Endodermal cell (in vitro differentiated cells): ENCODE measurements at regions not wholly inside any gene's neighbourhood (a gene's known extent, or its start where the extent isn't known, plus 50 kb on each side); places are given as distances from the start of the nearest gene placed in this dataset.

ENCODE experiments used
- DNase-seq: peaks from one replicate; pipeline ENCODE4 v3.0.0-alpha.2; 2017
- H3K27ac ChIP-seq: 2 replicates; pipeline ENCODE4 v1.5.1; 2013; ENCODE audit warnings: mild to moderate bottlenecking, low read depth, low read length, moderate library complexity
- H3K27me3 ChIP-seq: 2 replicates; pipeline ENCODE4 v1.6.1; 2013; ENCODE audit warnings: mild to moderate bottlenecking, low read length, moderate library complexity; ENCODE audit not compliant: insufficient read depth, control insufficient read depth, poor library complexity, severe bottlenecking
- H3K36me3 ChIP-seq: 2 replicates; pipeline ENCODE4 v1.7.0; 2013; ENCODE audit warnings: mild to moderate bottlenecking, low read length, moderate library complexity; ENCODE audit not compliant: control insufficient read depth, insufficient read depth
- H3K4me1 ChIP-seq: one replicate; pipeline ENCODE4 v1.7.0; 2013; ENCODE audit warnings: low read length; ENCODE audit not compliant: control insufficient read depth, insufficient read depth
- H3K4me3 ChIP-seq: 2 replicates; pipeline ENCODE4 v1.5.1; 2013; ENCODE audit warnings: mild to moderate bottlenecking, low read length, moderate library complexity
- H3K9ac ChIP-seq: 2 replicates; pipeline ENCODE4 v1.6.1; 2013; ENCODE audit warnings: mild to moderate bottlenecking, low read length, moderate library complexity; ENCODE audit not compliant: poor library complexity, severe bottlenecking; ENCODE audit errors: extremely low read depth
- H3K9me3 ChIP-seq: 2 replicates; pipeline ENCODE4 v1.6.1; 2013; ENCODE audit warnings: mild to moderate bottlenecking, low read length, moderate library complexity; ENCODE audit not compliant: control insufficient read depth
- H3K27ac Mint-ChIP-seq: 2 replicates; pipeline ENCODE4 v1.8.0; 2020; ENCODE audit warnings: mixed read lengths
- H3K27me3 Mint-ChIP-seq: 2 replicates; pipeline ENCODE4 v1.8.0; 2021; ENCODE audit warnings: mild to moderate bottlenecking, mixed read lengths; ENCODE audit not compliant: insufficient read depth
- H3K36me3 Mint-ChIP-seq: 2 replicates; pipeline ENCODE4 v1.8.0; 2020; ENCODE audit warnings: low read depth, mixed read lengths
- H3K4me1 Mint-ChIP-seq: 2 replicates; pipeline ENCODE4 v1.8.0; 2020; ENCODE audit warnings: mixed read lengths
- H3K4me3 Mint-ChIP-seq: 2 replicates; pipeline ENCODE4 v1.8.0; 2020; ENCODE audit warnings: mild to moderate bottlenecking, moderate library complexity, mixed read lengths
- H3K9me3 Mint-ChIP-seq: 2 replicates; pipeline ENCODE4 v1.8.0; 2020; ENCODE audit warnings: mild to moderate bottlenecking, mixed read lengths
- WGBS, 2 experiments: methylation state at CpG; one replicate each; pipeline versions ENCODE4 v1.1.5 to v1.1.7; 2013; ENCODE audit warnings: missing lambda C conversion rate in 2 of 2, mixed read lengths in 1 of 2; ENCODE audit not compliant: insufficient coverage in 1 of 2, insufficient read length in 1 of 2; 5-methylcytosine and 5-hydroxymethylcytosine counted together
- TF ChIP-seq, protein P1 (sequence below): fragments of 200-600 bp; sonication (generic); conservative IDR thresholded peaks from 2 replicates; pipeline ENCODE4 v1.5.0; 2021; ENCODE audit warnings: antibody characterized with exemption, mild to moderate bottlenecking

DNA sequence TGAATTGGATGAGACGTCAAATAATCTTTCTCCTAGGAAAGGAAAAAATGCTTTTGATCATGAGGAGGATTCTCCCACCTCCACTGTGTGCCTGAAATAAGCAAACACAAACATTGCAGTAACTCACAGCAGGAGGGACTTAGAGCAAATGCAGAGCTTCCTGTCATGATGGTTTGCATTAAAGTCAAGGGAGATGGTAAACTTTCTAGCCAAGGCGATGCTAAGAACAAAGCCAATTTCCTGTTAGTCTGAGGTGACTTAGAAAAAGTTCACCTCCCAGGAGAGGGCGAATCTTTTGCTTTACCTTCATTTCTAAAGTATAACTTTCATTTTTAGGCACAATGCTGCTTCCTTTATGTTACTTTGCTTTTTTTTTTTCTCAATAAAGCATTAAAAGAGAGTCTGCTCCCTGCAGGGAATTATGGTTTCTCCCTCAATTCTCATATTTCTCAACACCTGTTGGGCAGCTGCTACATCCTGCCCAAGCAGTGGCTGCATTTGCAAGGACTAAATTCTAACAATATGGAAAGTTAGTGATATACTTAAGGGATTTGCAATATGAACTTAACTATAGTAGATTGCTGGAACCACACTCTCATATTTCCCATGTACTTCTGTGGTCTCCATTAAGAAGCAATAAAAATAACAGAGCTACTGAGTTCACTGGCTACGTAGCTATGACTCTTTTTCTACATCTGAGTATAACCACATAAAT lies 175.6 kb downstream of the PCTP start:
- peaks cover 16% of the 10 kb centered on the region for H3K4me1 Mint-ChIP-seq
- H3K4me1 ChIP-seq = no peaks in the 10 kb centered on the region
- no peak overlapping the region for H3K4me3 Mint-ChIP-seq
- peak overlapping the region; percentile 3 for H3K4me3 ChIP-seq
- 0 to 46% methylated on average over 1 to 4 of the region's 4 CpGs for WGBS, 2 experiments
- TF ChIP-seq, protein P1, sequence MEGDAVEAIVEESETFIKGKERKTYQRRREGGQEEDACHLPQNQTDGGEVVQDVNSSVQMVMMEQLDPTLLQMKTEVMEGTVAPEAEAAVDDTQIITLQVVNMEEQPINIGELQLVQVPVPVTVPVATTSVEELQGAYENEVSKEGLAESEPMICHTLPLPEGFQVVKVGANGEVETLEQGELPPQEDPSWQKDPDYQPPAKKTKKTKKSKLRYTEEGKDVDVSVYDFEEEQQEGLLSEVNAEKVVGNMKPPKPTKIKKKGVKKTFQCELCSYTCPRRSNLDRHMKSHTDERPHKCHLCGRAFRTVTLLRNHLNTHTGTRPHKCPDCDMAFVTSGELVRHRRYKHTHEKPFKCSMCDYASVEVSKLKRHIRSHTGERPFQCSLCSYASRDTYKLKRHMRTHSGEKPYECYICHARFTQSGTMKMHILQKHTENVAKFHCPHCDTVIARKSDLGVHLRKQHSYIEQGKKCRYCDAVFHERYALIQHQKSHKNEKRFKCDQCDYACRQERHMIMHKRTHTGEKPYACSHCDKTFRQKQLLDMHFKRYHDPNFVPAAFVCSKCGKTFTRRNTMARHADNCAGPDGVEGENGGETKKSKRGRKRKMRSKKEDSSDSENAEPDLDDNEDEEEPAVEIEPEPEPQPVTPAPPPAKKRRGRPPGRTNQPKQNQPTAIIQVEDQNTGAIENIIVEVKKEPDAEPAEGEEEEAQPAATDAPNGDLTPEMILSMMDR = no peak
- peaks cover 10% of the 10 kb centered on the region for H3K9me3 ChIP-seq
- H3K27me3 ChIP-seq = no peaks in the 10 kb centered on the region
- no peaks in the 10 kb centered on the region for H3K36me3 ChIP-seq
- DNase-seq = peak; percentile 65
- no peak overlapping the region for H3K27ac ChIP-seq
- H3K27me3 Mint-ChIP-seq = no peaks in the 10 kb centered on the region
- no peak overlapping the region for H3K27ac Mint-ChIP-seq
- no peak overlapping the region for H3K9ac ChIP-seq
- H3K36me3 Mint-ChIP-seq = peaks cover 3% of the 10 kb centered on the region
- peaks cover 12% of the 10 kb centered on the region for H3K9me3 Mint-ChIP-seq

GRCh38 chr17:55930291-55930809 lies 179.5 kb downstream of the PCTP start:
- Histone ChIP-seq H3K27ac (no peak overlapping the region), H3K36me3 (no peaks in the 10 kb centered on the region), H3K9me3 (peaks cover 6% of the 10 kb centered on the region), H3K9ac (no peak overlapping the region), H3K4me3 (no peak overlapping the region), H3K4me1 (no peaks in the 10 kb centered on the region), H3K27me3 (no peaks in the 10 kb centered on the region)
- Mint-ChIP-seq H3K27me3 (no peaks in the 10 kb centered on the region), H3K4me3 (no peak overlapping the region), H3K27ac (no peak overlapping the region), H3K36me3 (peaks cover under 1% of the 10 kb centered on the region), H3K4me1 (peaks cover 3% of the 10 kb centered on the region), H3K9me3 (peaks cover 8% of the 10 kb centered on the region)
- TF ChIP-seq, protein P1 = no peak
- WGBS, 2 experiments = 92% methylated on average over 1 of the region's 1 CpG; no CpG with 5 or more reads in 1 of the 2 experiments
- DNase-seq = no peak

- TF ChIP-seq, protein P1 = no peak
- Histone ChIP-seq H3K9ac (no peak overlapping the region), H3K27ac (no peak overlapping the region), H3K4me1 (no peaks in the 10 kb centered on the region), H3K4me3 (no peak overlapping the region), H3K36me3 (no peaks in the 10 kb centered on the region), H3K9me3 (no peaks in the 10 kb centered on the region), H3K27me3 (no peaks in the 10 kb centered on the region)
- Mint-ChIP-seq H3K27ac (no peak overlapping the region), H3K4me1 (peaks cover 2% of the 10 kb centered on the region), H3K9me3 (no peaks in the 10 kb centered on the region), H3K4me3 (no peak overlapping the region), H3K36me3 (no peaks in the 10 kb centered on the region), H3K27me3 (no peaks in the 10 kb centered on the region)
- WGBS, 2 experiments = 43 to 56% methylated on average over 1 of the region's 1 CpG
- no peak for DNase-seq
Observed at GRCh38 chr17:55931446-55931845, 180.6 kb downstream of the PCTP start.
